ENCODE measurements at regions not wholly inside any gene's neighbourhood (a gene's known extent, or its start where the extent isn't known, plus 50 kb on each side); places are given as distances from the start of the nearest gene placed in this dataset.

DNA sequence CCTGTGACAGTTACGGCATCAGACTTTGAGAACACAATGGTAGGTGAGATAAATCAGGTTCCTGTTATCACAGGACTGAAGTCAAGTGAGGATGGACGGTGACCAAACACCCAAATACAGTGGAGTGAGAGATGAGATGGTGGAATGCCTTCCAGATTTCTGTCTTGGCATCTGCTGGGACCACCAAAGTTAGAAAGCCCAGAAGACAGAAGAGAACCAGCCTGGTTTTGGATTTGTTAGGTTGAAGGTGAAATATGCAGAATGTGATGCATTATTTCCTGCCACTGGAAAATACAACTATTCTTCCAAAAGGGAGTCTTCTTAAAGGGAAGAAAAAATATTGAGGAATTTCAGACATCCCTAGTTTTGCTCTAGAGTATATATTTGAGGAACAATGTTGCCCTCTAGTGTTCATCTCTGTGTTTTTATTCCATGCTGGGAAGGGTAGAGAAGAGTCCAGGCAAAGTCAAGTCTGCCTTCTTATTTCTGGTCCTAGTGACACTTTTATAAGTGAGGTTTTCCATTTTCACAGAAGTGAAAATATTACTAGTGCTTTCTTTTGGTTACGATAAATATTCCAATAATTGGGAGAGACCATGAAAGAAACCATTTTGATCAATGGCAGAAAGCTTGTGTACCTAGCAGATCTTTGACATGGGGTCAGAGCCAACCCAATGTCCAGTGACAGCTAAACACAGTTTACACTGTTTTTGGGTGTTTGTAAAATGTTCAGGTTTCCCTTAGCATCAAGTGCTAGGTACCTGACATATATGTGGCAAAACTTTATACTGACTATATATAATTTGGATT, 142.3 kb upstream of the ANKH start (continued):
- TF ChIP-seq ZNF740 (CRISPR knock-in tag; IDR thresholded peaks at IDR 0.05) = no peak
- TF ChIP-seq ZNF740 (tag; IDR thresholded peaks at IDR 0.05) = no peak
- TF ChIP-seq HOXB6 (CRISPR knock-in tag; IDR thresholded peaks at IDR 0.05; ENCODE audit: borderline replicate concordance) = no peak
- TF ChIP-seq POU5F1 (IDR thresholded peaks at IDR 0.05; ENCODE audit: borderline replicate concordance, low read depth, low read length, partially characterized antibody) = no peak
- no peak for TF ChIP-seq HLTF (IDR thresholded peaks at IDR 0.05)
- no peak for TF ChIP-seq ZFP91 (CRISPR knock-in tag; IDR thresholded peaks at IDR 0.05)
- no peak for TF ChIP-seq TEAD2 (tag; IDR thresholded peaks at IDR 0.05)
- no peak for TF ChIP-seq ZBTB34 (CRISPR knock-in tag; IDR thresholded peaks at IDR 0.05)
- no peak for TF ChIP-seq NFE2 (IDR thresholded peaks at IDR 0.05; ENCODE audit: low read depth)
- TF ChIP-seq CREB5 (CRISPR knock-in tag; IDR thresholded peaks at IDR 0.05) = no peak
- TF ChIP-seq RAD21 (CRISPR knock-in tag; conservative IDR thresholded peaks at IDR 0.05 in 1 of 2, IDR thresholded peaks at IDR 0.05 in 1 of 2) = peak; percentile 78 to 86
- TF ChIP-seq XRCC5 (IDR thresholded peaks at IDR 0.05; ENCODE audit: low read depth, low read length) = no peak
- peak; percentile 64 for TF ChIP-seq REST (IDR thresholded peaks at IDR 0.05; ENCODE audit: borderline replicate concordance)
- no peak for TF ChIP-seq REST (CRISPR knock-in tag; IDR thresholded peaks at IDR 0.05; ENCODE audit: low read depth)

Data from K562 (cell line).